GDM1 (cell line): ENCODE measurements at regions not wholly inside any gene's neighbourhood (a gene's known extent, or its start where the extent isn't known, plus 50 kb on each side); places are given as distances from the start of the nearest gene placed in this dataset.
"Not testable (repeated sequence)": the region's sequence is repeated elsewhere in the genome, so short reads cannot be mapped to it uniquely, and the experiment has no call there.

Experiments
- DNase-seq: peaks from one replicate; lab custom pipeline; 2025; lab: John Stamatoyannopoulos, UW

DNA sequence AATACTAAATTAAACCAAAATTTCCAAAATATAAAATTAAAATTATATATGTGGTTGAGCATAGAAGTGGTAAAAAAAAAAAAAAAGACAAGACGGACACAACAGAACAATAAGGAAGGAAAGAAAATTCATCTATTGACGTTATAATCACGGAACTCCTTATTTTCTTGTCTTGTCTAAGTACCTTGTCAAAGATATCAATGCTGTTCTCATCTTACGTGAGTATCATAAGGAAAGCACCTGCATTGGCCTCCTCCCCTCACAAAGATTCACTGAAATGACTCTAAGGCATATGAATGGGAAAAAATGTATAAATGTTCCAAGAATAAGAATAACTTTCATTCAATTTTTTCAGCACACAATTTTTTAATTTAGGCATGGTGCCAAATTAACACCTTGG lies 135.4 kb downstream of the PPP1R3A start:
- no peak for DNase-seq

DNA sequence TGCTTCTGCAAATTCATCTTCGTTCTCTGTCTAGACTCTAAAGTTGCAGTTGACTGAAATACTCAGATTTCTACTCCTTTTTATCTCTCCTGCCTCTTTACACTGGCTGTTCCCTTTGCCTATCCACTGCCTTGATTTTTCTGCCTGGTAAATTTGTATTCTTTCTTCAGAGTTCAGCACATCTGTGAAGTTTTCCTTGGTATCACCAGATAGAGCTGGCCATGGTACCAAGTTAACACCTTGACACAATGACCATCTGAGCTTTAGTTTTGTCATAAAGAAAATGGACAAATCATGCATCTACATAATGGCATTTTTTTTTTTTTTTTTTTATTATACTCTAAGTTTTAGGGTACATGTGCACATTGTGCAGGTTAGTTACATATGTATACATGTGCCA lies 143.0 kb downstream of the PPP1R3A start:
- DNase-seq = no peak

GRCh38 chr7:113775401-113775800 lies 143.4 kb downstream of the PPP1R3A start:
- DNase-seq = no peak

- peak; percentile 5 for DNase-seq
Observed at GRCh38 chr7:113774182-113774807, 144.5 kb downstream of the PPP1R3A start.

- no peak for DNase-seq
Observed at GRCh38 chr7:113770146-113770738, 148.6 kb downstream of the PPP1R3A start.

DNA sequence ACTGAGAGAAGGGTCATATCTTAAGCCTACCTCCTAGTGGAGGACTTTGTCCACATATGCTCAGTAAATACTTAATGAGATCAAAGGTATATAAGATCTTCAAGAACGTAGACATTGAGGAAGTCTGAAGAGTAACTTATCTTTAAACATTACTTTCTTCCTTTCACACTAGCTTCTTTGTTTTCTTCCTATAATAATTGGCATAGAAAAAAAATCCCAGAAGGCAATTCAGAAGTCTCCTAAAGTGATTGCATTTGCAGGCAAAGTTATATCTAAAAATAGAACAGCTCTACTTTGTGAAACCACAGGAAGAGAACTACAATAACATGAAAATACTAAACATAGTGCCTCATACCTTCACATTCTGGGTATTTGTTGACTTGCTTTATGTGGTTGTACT lies 150.4 kb downstream of the PPP1R3A start:
- DNase-seq = no peak

DNA sequence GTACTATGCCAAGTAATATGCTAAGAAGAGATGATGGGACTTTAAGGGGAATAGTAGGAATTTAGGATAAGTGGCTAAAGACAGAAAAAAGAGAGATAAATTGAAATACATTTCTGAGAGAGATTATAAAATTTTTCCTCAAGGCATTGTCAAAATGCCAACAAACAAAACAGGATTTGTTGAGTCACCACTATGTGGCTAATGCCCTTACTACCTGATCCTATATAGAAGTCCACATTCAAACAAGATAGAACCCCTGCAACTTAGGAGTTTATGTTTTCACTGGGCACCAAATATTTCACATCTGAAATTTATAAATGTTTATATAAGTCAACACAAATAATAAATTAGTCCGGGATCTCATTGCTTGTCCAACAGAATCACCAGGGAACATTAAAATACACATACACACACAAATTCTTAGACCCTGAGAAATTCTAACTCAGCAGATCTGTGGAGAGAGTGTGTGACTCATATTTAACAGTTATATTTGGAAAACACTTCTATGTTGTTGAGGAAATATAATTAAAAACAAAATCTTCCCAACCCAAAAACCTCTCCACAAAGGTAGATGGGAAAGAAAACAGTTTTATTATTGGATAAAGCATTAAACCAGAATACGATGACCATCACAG lies 154.3 kb downstream of the PPP1R3A start:
- no peak for DNase-seq

DNA sequence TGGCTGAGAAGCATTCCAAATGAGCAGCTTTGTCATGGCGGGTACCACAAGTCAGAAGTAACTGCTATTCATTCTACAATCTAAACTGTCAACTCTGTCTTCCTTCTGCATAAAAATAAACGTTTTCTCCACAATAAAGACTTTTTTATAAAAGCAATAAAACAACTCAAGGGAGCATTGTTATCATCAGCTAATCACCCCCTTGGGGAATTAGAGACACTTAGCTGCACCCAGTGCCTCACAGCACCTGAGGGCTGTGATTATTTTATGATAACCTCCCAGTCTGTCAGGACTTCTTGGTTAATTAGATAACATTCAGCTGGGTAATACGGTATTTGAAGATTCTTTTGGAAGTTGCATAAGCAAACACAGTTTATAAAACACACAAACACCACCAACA lies 155.6 kb downstream of the PPP1R3A start:
- no peak for DNase-seq

- no peak for DNase-seq
Observed at GRCh38 chr7:113756250-113756649, 162.6 kb downstream of the PPP1R3A start.

- DNase-seq = no peak
Observed at GRCh38 chr7:113752689-113753088, 166.1 kb downstream of the PPP1R3A start.

GRCh38 chr7:113752289-113752688 lies 166.5 kb downstream of the PPP1R3A start:
- no peak for DNase-seq

- DNase-seq = no peak
Observed at GRCh38 chr7:113751547-113751946, 167.3 kb downstream of the PPP1R3A start.

DNA sequence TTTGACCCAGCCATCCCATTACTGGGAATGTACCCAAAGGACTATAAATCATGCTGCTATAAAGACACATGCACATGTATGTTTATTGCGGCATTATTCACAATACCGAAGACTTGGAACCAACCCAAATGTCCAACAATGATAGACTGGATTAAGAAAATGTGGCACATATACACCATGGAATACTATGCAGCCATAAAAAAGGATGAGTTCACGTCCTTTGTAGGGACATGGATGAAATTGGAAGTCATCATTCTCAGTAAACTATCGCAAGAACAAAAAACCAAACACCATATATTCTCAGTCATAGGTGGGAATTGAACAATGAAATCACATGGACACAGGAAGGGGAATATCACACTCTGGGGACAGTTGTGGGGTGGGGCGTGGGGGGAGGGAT lies 170.4 kb downstream of the PPP1R3A start:
- DNase-seq = not testable (repeated sequence)

DNA sequence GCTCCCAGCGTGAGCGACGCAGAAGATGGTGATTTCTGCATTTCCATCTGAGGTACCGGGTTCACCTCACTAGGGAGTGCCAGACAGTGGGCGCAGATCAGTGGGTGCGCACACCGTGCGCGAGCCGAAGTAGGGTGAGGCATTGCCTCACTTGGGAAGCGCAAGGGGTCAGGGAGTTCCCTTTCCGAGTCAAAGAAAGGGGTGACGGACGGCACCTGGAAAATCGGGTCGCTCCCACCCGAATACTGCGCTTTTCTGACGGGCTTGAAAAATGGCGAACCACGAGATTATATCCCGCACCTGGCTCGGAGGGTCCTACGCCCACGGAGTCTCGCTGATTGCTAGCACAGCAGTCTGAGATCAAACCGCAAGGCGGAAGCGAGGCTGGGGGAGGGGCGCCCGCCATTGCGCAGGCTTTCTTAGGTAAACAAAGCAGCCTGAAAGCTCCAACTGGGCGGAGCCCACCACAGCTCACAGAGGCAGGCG lies 175.8 kb downstream of the PPP1R3A start:
- DNase-seq = not testable (repeated sequence)

DNA sequence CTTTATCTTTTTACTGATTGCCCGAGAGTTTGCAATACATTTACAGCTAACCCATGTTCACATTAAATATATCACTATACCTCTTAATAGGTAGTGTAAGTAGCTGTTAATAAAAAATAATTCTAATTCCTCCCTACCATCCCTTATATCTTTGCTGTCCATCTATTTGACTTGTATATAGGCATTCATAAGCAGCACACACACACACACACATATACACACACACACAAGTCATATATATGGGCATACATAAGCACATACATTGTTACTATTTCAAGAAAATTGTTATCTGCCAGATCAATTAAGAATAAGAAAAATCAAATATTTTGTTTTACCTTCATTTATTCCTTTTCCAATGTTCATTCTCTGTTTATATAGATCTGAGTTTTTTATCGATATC lies 176.4 kb downstream of the PPP1R3A start:
- no peak for DNase-seq

- DNase-seq = no peak
Observed at GRCh38 chr7:113731571-113731970, 187.2 kb downstream of the PPP1R3A start.

- no peak for DNase-seq
Observed at GRCh38 chr7:113730309-113730955, 188.4 kb downstream of the PPP1R3A start.

- DNase-seq = no peak
Observed at GRCh38 chr7:113727486-113727885, 191.3 kb downstream of the PPP1R3A start.

DNA sequence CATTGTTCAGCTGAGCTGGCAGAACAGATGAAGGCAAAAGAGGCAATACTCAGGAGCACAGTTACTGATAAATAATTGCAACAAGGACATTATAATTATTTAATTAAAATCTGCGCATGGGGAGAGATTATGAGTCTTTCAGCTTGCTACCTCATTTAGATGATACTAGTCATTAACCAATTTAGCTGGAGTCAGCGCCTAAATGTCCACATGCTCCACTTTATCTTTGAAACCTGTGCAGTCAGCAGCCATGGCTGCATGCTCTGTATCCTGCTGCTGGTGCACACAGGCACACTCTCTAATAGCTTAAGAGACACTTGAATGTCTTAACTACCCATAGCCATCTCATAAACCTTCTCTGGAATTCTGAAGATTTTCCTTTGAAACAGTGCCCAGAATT lies 196.8 kb downstream of the PPP1R3A start:
- no peak for DNase-seq

DNA sequence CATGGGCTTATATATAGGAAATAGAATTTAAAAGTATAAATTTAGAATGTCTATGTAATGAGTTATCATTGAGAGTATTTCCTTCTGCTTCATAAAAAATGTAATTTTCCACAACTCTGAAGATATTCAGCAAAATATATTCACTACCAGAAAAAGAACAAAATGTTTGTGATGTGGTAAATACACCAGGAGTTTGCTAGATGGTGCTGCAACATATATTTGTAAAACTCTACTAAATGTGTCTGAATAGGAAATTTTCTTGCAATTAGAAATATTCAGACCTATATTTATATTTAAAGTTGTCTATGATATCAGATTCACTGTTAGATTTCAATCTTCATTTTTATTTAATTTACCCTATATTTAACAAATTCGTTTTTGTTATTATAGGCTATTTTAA lies 201.1 kb downstream of the PPP1R3A start:
- DNase-seq = no peak

DNA sequence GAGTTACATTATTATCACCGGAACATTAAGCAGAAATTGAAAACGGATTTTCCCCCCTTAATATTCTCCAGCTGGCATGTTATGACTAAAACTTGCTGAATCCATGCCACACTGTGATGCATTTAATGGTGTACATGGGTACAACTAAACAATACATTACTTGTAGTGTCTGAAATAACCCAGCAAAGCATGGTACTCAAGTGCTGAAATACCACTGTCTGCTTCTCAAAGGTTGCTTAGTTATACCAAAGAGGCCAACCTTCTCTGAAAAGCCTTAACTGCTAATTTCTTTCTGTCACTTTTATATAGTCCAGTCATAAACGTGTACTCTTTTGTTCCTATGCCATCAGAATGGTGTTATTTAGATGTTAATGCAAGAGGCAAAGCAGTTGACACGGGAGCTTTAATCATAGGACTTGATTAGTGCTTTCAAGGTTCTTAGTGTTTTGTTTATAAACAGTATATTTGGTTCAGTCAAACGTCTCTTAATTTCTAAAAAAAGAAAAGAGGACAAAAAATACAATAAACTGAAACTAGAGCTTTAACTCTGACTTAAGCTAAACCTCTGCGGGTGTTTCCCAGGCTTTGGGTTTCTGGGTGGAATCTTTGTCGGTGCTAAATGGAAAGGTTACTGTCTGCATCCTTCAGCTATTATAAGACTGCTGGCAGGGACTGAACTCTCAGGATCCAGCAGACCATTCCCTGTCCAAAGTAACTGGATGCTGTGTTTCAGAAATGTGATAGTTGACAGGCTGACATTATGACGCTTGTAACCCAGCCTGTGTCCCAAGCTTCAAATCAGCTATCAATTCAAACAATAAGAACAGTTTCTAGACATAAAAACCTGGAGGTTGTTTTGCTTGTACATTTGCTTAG lies 202.6 kb downstream of the PPP1R3A start:
- no peak for DNase-seq

- no peak for DNase-seq
Observed at GRCh38 chr7:113715262-113715661, 203.5 kb downstream of the PPP1R3A start.
